Ovary (tissue), 3 donors: ENCODE measurements at regions not wholly inside any gene's neighbourhood (a gene's known extent, or its start where the extent isn't known, plus 50 kb on each side); places are given as distances from the start of the nearest gene placed in this dataset.

Experiments
- CTCF ChIP-seq, 3 donors: fragments of 450-650 bp in 2 of 3; fragments of 200-600 bp in 1 of 3; IDR thresholded peaks; one replicate each; pipeline versions ENCODE4 v1.5.1 to v1.8.0; 2016 to 2022; ENCODE audit warnings: antibody characterized with exemption in 3 of 3, mild to moderate bottlenecking in 1 of 3
- POLR2A ChIP-seq: fragments of 450-650 bp; IDR thresholded peaks from one replicate; pipeline ENCODE4 v1.6.1; 2017; ENCODE audit warnings: antibody characterized with exemption, mild to moderate bottlenecking, moderate library complexity
- donor health status: DM: no; HTN: no; CAD: no.

- TF ChIP-seq CTCF (IDR thresholded peaks at IDR 0.05) (no peak), POLR2A (no peak)
Observed at GRCh38 chr3:117193390-117193789, 483.8 kb downstream of the TUSC7 start.
